Amniotic epithelial cell (primary cell): ENCODE measurements at regions not wholly inside any gene's neighbourhood (a gene's known extent, or its start where the extent isn't known, plus 50 kb on each side); places are given as distances from the start of the nearest gene placed in this dataset.

ENCODE experiments used
- DNase-seq: peaks from one replicate; pipeline ENCODE4 v3.0.0-alpha.2; 2010; ENCODE audit warnings: low read depth

DNA sequence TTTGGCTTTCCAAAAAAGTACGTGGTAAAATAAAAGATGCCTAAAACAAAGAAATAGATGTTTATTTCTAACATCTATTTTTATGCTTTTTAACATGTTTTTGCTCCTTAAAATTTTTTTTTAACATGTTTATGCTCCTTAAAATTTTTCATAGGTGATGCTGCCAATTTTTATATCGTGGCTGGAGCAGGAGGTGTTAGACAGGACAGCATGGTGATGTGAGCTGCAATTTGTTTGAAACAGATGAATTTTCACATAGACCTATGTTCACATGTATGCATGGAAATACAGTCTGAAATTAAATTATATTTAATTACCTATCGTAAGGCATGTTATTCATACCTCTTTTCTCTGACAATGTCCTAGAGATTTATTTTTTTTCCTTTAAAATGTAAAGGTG, 784.8 kb downstream of the EPHA7 start:
- no peak for DNase-seq

DNA sequence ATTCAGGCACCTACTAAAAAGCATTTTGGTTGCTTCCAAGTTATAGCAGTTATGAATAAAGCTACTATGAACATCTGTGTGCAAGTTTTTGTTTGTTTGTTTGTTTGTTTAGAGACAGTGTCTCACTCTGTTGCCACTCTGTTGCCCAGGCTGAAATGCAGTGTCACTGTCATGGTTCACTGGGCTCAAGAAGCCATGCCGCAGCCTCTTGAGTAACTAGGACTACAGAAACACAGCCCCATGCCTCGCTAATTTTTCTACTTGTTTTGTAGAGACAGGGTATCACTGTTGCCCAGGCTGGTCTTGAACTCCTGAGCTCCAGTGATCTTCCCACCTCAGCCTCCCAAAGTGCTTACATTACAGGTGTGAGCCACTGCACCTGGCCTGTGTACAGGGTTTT, 795.9 kb downstream of the EPHA7 start:
- no peak for DNase-seq

DNA sequence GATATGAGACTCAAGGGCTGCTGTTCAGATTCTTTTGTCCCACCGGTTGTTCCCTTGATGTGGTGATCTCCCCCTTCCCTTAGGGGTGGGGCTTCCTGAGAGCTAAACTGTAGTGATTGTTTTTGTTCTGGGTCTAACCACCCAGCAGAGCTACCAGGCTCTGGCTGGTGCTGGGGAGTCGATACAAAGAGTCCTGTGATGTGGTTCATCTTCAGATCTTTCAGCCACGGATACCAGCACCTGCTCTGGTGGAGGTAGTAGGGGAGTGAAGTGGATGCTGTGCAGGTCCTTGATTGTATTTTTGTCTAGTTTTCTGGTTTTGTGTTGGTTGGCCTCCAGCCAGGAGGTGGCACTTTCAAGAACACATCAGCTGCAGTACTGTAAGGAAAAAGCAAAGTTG, 801.6 kb downstream of the EPHA7 start:
- DNase-seq = no peak

DNA sequence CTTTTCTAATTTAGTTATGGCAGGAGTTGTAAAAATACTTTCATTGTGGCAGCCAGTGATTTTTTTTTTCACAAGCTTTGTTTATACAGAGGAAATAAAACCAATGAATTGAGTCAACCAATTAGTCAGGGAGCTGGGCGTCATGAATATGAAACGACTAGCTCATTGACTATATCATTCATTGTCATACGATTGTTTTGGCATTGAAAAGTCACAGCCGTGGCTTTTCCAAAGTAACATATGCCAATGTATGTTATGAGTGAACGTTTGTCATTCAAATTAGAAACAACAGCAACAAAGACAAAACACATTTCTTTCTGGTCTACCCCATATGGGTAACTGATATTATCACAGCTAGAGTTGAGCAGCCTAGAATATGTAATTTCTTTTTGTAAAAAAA, 810.6 kb downstream of the EPHA7 start:
- no peak for DNase-seq

DNA sequence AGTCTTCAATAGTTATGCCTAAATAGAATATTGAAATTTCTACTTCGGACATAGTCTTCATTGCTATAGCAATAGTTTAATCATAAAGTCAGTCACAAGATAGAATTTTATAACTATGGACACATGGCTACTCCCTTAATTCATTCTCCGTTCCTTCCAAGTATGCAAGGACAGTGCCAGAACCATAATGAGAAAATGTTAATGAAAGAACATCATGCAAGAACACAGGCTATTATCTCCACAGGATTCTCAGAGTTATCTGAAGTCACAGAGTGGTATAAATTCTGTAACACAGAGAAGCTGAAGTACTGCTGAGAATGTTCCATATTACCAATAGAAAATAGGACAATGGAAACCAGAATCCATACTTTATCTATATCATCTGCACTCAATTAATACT, 826.2 kb downstream of the EPHA7 start:
- DNase-seq = no peak

DNA sequence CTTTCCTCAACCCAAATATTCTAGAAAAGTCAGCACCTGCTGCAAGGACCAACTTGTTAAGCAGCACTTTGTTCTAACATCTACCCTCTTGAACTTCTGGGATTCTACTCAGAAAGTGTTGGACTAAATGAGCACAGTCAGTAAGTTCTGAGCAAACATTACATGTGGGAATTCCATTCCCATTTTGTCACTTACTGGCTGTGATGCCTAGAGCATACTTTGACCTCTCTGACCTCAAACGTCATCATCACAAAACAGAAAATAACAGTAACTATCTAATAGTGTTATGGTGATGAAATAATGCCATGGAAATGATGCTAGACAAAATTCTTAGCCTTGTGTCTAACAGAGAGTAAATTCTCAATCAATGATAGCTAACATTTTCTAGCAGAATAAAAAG, 829.4 kb downstream of the EPHA7 start:
- DNase-seq = peak; percentile 38

DNA sequence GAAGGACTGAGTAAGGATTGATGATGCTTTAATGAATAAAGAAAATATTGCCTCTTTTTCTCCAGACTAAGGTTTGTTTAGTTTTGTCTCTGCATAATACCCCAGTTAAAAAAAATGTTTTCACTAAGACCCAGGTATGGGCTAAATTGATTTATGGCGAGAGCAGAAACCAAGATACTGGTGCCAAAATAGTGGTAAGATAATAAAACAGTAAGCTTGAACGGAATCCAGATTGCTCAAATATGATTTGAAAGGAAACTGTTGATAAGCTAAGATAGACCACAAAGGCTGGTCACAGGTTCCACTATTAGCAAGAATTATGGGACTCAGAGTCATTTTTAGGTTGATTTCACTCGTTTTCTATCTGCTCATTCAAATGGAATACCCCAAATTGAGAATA, 831.2 kb downstream of the EPHA7 start:
- DNase-seq = peak; percentile 23

DNA sequence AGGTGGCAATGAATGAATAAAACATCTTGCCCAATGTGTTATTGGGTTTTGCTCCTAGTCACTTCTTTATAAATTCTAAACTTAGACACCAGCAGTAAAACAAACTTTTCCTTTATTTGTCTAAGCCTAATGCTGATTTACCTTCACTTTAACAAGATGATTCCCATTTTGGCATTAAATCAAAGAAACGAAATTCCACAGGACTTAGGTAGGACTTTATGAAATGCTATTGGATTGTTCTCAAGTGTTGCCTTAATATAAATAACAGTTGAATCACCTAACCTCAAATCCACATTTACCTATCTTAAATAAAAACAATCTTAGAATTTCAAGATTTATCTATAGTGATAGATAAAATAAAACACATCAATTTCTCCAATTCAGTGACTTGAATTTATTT, 831.8 kb downstream of the EPHA7 start:
- peak; percentile 29 for DNase-seq

DNA sequence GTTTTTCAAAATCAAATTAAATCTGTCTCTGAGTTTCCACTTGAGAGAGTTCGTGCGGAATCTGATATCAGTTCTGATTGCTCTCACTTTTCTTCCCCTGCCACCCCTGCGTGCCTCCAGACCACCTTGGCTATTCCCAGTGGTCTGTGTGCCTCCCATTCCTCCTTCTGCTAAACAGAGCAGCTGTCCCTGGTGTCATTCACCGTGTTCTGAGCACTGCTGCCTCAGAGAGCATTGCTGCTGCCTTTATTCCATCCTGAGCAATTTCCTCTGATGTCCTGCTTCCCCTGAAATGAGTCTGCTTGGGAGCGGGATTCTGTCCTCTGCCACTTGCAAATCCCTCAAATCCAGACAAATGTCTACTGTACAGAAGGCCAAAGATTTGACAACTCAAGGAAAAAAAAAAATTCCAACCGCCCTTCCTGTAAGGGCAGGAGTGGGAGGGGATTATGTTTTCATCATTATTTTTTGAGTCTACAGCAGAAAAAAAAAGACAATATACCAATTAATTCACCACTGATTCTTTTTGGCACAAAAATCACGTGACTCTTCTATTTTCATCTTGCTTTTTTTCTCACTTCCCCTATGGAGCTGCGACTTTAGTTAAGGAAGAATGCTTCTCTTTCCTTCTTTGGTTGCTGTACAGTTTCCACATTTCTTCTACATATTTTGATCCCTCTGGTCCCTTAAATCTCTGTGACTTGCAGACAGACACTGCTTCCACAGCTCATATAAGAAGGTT, 833.0 kb downstream of the EPHA7 start:
- no peak for DNase-seq

DNA sequence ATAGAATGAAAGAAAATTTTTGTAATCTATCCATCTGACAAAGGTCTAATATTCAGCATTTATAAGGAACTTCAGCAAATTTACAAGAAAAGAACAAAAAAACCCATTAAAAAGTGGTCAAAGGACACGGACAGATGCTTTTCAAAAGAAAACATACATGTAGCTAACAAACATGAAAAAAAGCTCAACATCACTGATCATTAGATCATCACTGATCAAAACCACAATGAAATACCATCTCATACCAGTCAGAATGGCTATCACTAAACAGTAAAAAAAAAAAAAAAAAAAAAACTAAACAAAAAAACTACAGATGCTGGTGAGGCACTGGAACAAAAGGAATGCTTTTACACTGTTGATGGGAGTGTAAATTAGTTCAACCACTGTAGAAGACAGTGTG, 837.1 kb downstream of the EPHA7 start:
- DNase-seq = no peak

DNA sequence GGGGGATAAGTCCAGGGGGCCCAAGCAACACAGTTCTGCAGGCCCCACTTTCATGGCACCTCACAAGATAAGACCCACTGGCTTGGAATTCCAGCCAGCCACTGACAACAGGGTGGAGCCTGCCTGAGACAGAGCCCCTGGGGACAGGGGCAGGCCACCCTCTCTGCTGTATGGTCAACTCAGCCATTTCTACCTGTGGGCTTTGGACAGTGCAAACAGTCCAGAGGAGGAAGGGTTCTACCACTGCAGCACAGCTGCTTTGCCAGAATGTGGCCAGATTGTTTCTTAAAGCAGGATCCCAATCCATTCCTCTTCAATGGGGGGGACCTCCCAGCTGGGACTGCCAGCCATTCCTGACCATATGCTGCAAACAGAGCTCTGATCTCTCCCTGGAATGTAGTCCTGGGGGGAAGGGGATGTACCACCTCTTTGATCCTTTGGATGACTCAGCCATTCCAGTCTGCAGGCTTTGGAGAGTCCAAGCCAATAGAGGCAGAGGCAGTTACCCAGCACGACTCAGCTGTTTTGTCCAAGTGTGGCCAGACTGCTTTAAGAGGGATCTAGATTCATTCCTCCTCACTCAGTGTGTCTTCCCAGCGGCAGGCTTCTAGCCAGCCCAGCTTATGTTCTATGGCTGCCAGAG, 842.2 kb downstream of the EPHA7 start:
- DNase-seq = peak; percentile 61

DNA sequence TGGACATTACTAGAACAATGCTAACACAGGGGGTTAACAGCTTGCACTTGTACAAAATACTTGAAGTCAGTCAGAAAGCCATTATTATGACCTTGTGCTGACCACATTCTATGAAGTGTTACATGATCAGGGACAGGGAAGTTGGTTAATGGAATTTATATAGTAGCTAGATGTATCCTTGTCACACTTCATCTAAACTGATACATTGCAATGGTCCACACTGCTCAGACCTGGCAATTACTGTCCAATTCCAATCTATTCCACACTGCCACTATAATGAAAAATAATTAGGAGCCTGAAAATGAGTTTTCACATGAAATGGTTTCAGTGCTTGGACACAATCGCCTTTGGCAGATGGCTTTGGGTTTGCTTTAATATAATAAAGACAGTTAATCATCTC, 850.8 kb downstream of the EPHA7 start:
- DNase-seq = no peak

DNA sequence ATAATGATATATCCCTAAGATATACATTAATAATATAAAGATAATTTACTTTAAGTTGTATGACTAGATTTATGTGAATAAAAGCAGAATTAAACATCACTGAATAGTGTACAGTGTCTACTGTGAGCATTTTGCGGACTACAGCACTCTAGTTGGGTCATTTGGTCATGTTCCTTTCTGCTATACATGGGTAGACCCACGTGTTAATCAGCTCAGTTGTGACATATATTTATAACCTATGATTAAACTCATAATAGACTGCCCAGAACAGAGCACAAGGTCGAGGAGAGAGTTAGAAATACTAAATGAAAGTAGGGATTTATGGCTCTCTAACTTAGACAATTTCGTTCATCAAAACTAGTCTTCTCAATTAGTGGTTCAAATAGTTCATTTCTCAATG, 852.7 kb downstream of the EPHA7 start:
- DNase-seq = no peak

DNA sequence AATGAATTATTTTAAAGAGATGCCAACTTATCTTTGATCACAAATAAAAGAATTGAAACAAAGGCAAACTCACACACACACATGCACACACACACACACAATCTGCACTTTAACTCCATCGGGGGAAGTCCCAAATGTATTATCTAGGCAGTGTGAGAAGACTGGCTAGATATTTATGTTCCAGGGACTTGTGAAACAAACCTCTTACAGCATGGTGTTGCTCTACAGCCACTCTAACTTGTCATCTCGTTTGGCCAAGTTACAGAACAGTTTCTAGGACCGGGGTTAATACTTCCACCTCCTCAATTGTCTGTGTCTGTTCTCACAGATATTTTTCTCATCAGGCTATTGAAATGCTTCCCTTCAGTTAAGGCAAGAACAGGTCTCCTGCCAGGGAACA, 855.0 kb downstream of the EPHA7 start:
- no peak for DNase-seq

DNA sequence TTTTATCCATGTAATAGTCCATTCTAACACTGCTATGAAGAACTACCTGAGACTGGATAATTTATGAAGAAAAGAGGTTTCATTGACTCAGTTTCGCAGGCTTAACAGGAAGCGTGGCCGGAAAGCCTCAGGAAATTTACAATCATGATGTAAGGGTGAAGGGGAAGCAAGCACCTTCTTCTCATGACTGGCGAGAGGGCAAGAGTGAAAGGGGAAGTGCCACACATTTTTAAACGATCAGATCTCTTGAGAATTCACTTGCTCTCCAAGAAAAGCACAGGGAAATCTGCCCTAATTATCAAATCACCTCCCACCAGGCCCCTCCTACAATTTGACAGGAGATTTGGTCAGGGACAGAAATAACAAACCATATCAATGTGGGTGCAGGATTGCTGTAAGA, 859.7 kb downstream of the EPHA7 start:
- no peak for DNase-seq

DNA sequence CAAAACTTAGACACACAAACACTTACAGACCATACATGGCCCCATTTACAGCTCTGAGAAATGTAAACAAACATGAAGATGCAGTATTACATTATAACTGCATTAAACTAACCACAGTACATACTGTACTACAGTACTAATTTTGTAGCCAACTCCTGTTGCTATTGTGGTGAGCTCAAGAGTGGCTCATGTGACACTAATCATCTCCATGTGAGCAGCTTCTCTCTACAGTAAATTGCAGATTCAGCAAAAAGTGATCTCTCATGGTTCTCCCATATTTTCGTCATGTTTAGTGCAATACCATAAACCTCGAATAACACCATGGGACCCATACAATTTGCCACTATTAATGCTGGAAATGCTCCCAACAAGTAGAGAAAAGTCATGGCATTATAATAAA, 860.4 kb downstream of the EPHA7 start:
- DNase-seq = no peak

DNA sequence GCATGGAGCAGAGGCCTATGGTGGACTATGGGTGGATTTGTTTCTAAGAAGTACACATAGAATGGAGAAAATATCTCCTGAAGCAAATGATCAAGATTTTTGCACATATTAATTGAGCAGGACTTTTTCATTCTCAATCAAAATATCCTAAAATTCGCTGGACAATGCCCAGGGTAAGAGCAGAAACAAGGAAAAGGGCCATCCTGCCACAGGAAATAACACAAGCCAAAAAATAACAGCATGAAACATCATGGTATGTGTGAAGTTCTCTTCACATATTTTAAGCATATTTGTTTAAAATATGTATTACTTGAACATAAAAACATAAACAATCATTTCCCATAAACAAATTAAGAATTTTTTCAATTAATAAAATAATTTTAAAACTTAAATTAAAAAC, 868.9 kb downstream of the EPHA7 start:
- no peak for DNase-seq

DNA sequence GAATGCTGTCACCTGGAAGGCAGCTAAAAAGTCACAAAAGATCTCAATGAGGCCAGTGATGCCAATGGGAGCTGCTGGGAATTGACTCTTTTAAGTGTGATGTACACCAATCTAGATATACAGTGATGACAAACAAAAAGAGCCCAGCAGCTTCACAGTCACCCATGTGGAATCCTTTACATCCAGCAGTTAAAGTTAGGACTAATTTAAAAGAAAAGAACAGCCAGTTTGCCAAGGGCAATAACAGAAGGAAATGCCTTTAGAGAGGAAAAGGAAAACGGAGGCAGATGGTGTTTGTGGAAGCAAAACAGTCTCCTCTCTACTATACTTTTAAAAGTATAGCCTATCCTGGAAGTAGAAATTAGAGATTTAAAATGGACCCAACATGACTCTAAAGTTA, 873.5 kb downstream of the EPHA7 start:
- DNase-seq = no peak

DNA sequence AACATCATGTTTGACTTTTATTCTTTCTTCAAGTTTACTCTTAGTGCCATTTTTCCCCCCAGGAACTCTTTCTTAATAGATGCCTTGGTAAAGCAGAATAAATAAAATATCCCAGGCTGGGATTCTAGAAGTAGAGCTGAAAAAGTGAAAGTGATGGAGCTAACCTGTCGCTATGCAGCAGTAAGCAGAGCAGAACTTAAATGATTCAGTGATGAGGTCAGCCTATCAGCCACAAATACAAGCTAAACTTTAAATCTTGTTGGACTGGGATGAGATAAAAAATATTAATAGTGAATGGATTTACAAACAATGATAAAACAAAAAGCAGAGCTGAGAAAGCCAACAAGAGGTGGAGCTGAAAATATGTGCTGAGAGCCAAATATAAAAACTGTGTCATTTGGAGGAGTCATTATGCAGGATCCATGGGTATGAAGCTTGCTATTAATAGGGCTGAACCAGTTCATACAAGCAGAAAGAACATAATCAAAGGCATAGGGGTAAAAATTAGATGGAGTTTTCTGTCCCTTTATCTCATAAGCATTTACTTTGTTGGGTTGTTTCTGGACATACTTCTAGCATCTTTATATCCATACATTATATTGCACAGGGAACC, 877.8 kb downstream of the EPHA7 start:
- DNase-seq = peak; percentile 10

DNA sequence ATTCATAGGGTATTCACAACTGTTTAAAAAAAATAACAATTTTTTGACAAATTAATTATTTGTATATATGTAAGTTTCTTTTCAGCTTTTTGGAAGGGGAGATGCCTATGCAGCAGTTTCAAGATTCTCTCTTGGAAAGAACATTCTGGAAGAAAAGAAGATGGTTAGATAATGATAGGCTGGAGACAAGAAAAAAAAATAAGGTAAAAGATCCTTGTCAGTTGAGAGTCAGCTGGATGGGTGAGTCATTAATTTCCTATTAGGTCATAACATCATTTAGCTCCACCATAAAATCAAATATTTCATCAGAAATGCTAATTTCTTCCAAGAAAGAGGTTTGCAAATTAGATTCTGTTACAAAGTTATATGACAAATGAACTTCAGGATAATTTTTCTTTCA, 880.4 kb downstream of the EPHA7 start:
- DNase-seq = peak; percentile 5

DNA sequence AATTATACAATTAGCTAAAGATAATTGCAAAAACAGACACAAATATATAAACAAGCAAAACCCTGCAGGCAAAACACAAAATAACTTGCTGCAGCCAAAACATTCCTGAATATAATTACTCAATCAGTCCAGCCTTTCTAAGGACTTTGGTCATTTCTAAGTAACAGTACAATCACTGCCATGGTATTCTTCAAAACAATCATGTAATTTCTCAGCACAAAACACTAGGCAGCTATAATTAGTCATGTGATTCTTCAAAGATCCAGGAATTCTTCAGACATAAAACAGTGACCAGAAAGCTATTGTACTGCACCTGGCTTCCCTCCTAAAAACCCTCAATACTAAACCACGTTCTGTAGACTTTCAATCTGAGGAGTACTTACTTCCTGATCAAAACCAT, 881.1 kb downstream of the EPHA7 start:
- peak; percentile 40 for DNase-seq

DNA sequence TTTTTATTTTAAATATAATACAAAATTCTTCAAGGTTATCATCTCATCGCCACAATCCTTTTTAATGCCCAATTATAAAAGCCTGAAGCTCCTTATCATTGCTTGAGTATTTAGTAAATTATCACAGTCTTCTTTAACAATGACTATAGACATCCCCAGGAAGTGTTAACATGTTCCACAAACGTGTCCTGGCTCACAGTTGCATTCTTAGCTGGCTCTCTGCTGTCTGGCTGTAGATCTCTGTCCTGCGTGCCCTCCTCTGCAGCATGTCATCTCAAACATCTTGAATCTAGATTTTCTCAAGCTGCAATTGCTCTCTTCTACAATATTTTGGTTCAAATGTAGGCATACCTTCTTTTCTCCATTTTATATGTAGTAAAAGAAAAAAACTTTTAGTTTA, 885.2 kb downstream of the EPHA7 start:
- no peak for DNase-seq

DNA sequence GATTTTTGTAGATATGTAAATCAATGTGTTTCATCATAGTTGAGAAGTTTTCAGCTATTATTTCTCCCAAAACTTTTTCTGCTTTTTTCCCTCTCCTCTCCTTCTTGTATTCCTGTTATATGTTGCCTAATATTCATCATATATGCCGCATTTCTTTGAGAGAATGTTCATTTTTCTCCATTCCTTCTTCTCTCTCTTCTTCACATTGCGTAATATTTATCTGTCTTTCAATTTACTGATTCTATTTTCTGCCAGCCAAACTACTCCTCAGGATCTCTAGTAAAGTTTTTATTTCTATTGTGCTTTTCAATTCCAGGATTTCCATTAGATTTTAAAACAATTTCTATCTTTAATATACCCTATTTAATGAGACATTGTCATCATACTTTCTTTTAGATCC, 896.8 kb downstream of the EPHA7 start:
- no peak for DNase-seq

DNA sequence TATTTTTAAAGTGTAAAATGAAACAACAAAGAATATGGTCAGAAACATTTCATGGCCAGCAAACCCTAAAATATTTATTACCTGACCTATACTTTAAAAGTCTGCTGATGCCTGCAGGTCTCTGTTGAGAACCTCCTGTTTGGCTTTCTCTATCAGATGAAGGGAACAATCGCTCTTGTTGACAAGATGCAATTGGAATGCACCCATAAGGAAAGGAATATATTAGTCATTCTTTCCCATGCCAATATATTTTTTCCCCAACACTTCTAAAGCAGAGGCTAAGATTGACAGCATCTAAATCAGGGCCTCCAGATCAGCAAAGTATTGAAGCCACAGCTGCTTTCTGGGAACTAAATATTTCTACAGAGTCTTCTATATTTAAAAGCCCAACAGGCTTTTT, 897.8 kb downstream of the EPHA7 start:
- no peak for DNase-seq
